K562 (cell line): ENCODE measurements at regions not wholly inside any gene's neighbourhood (a gene's known extent, or its start where the extent isn't known, plus 50 kb on each side); places are given as distances from the start of the nearest gene placed in this dataset.

Experiments
- ATAC-seq: fragments of 200-7000 bp; cut with Tn5 transposase; 3 replicates; pipeline ENCODE4 v1.9.1; 2020; ENCODE audit warnings: moderate library complexity
- BruUV-seq: library from RNA; stranded (reverse); fragments of 400-500 nt; replicated peaks from 2 replicates; lab custom pipeline; 2021; lab: Mats Ljungman, UMichigan
- CTCF ChIA-PET: fragments of 300-600 bp; formaldehyde crosslinking; extraction: SDS; loops from one replicate; lab custom pipeline; 2021; ENCODE audit warnings: low intra/inter-chr PET ratio; lab: Yijun Ruan, JAX
- POLR2A ChIA-PET: fragments of 300-600, 350-650 bp; sonication (Branson Sonifier 250); formaldehyde crosslinking; extraction: SDS; loops from one replicate; lab custom pipeline; 2021; ENCODE audit warnings: antibody characterized with exemption, inconsistent platforms; lab: Yijun Ruan, JAX
- DNase-seq, 4 experiments: peaks; one replicate each; pipeline versions ENCODE4 v3.0.0 to v3.0.0-alpha.2; 2011 to 2018; ENCODE audit warnings: low spot score in 3 of 4, mixed read lengths in 3 of 4; ENCODE audit errors: extremely low read depth in 1 of 4
- FAIRE-seq: peaks from 2 replicates; lab custom pipeline; 2011; peaks lifted over from hg19 to GRCh38; lab: Jason Lieb, UNC
- H2AFZ ChIP-seq: 2 replicates; pipeline ENCODE4 v1.6.0; 2011; ENCODE audit warnings: low read depth, low read length, control low read depth, inconsistent platforms
- H3K27ac ChIP-seq: fragments of 200-600 bp; 3 replicates; pipeline ENCODE4 v1.8.0; 2011; ENCODE audit warnings: low read depth, mild to moderate bottlenecking, control low read depth, inconsistent platforms, low read length, moderate library complexity, mixed read lengths; ENCODE audit errors: extremely low read depth
- H3K27me3 ChIP-seq, 2 experiments: fragments of 300-600 bp in 1 of 2; 2 replicates in 1 of 2; 3 replicates in 1 of 2; pipeline versions ENCODE4 v1.6.0 to v1.8.0; 2011; ENCODE audit warnings: inconsistent platforms in 2 of 2, low read length in 2 of 2, mild to moderate bottlenecking in 1 of 2, mixed read lengths in 1 of 2, moderate library complexity in 1 of 2; ENCODE audit not compliant: control insufficient read depth in 2 of 2, insufficient read depth in 2 of 2
- H3K36me3 ChIP-seq: fragments of 300-600 bp; 3 replicates; pipeline ENCODE4 v1.8.0; 2011; ENCODE audit warnings: mild to moderate bottlenecking, low read length, inconsistent platforms; ENCODE audit not compliant: control insufficient read depth, insufficient read depth
- H3K4me1 ChIP-seq, 2 experiments: fragments of 200-600 bp in 1 of 2; replicated peaks in 1 of 2; 2 replicates in 1 of 2; 3 replicates in 1 of 2; pipeline versions ENCODE4 v1.5.1 to v1.8.0; 2011; ENCODE audit warnings: inconsistent platforms in 2 of 2, low read length in 2 of 2, mild to moderate bottlenecking in 1 of 2, mixed read lengths in 1 of 2, moderate library complexity in 1 of 2; ENCODE audit not compliant: control insufficient read depth in 2 of 2, insufficient read depth in 2 of 2
- H3K4me2 ChIP-seq: 2 replicates; pipeline ENCODE4 v1.6.1; 2011; ENCODE audit warnings: low read length, control low read depth, inconsistent platforms, mixed read lengths; ENCODE audit not compliant: insufficient read depth
- H3K4me3 ChIP-seq: fragments of 200-600 bp; sonication (generic), shearing (Covaris generic); 2 replicates; pipeline ENCODE4 v1.5.1; 2016; ENCODE audit warnings: control low read depth, inconsistent platforms
- H3K79me2 ChIP-seq: fragments of 200-600 bp; 3 replicates; pipeline ENCODE4 v1.8.0; 2011; ENCODE audit warnings: low read length, inconsistent platforms; ENCODE audit not compliant: control insufficient read depth, insufficient read depth
- H3K9ac ChIP-seq, 2 experiments: 2 replicates each; pipeline versions ENCODE4 v1.6.0 to v1.6.1; 2011; ENCODE audit warnings: low read depth in 2 of 2, low read length in 2 of 2, control low read depth in 1 of 2, inconsistent platforms in 1 of 2, mild to moderate bottlenecking in 1 of 2, mixed read lengths in 1 of 2; ENCODE audit not compliant: insufficient read depth in 1 of 2
- H3K9me1 ChIP-seq: one replicate; pipeline ENCODE4 v1.6.0; 2011; ENCODE audit warnings: inconsistent platforms, mild to moderate bottlenecking, low read length, moderate library complexity; ENCODE audit not compliant: control insufficient read depth, insufficient read depth
- H3K9me3 ChIP-seq: replicated peaks from 2 replicates; pipeline ENCODE4 v1.5.1; 2011; ENCODE audit warnings: low read depth, low read length, inconsistent platforms; ENCODE audit not compliant: control insufficient read depth, insufficient read depth
- H4K20me1 ChIP-seq: replicated peaks from 2 replicates; pipeline ENCODE4 v1.6.1; 2011; ENCODE audit warnings: low read length, inconsistent platforms, mixed read lengths; ENCODE audit not compliant: control insufficient read depth, insufficient read depth
- ATF7 ChIP-seq: fragments of 450-650 bp; IDR thresholded peaks from 2 replicates; pipeline ENCODE4 v1.7.1; 2014; ENCODE audit warnings: mild to moderate bottlenecking, moderate library complexity
- BDP1 ChIP-seq: IDR thresholded peaks from 3 replicates; pipeline ENCODE4 v1.6.1; 2011; ENCODE audit not compliant: insufficient read length, insufficient read depth
- E2F6 ChIP-seq, 2 experiments: IDR thresholded peaks; 2 replicates each; pipeline ENCODE4 v1.6.1; 2011; ENCODE audit warnings: borderline replicate concordance in 1 of 2, control low read depth in 1 of 2, low read depth in 1 of 2, low read length in 1 of 2, mild to moderate bottlenecking in 1 of 2, mixed read lengths in 1 of 2, moderate library complexity in 1 of 2; ENCODE audit not compliant: insufficient read depth in 1 of 2, insufficient read length in 1 of 2, poor library complexity in 1 of 2, severe bottlenecking in 1 of 2; ENCODE audit errors: extremely low read depth in 1 of 2
- ESRRB ChIP-seq: fragments of 250-450 bp; sonication (Bioruptor Pico); IDR thresholded peaks from 2 replicates; pipeline ENCODE4 v1.5.0; 2020; ENCODE audit warnings: mild to moderate bottlenecking, moderate library complexity, borderline replicate concordance
- ETV1 ChIP-seq: fragments of 450-650 bp; conservative IDR thresholded peaks from 2 replicates; pipeline ENCODE4 v1.6.1; 2016; ENCODE audit warnings: missing genetic modification characterization, control low read depth, low read depth, missing compliant biosample characterization
- ETV6 ChIP-seq, 3 experiments: fragments of 150-350 bp in 1 of 3; sonication (generic) in 1 of 3; formaldehyde crosslinking in 1 of 3; IDR thresholded peaks; 2 replicates each; pipeline versions ENCODE4 v1.6.1 to v1.8.0; 2014 to 2022; ENCODE audit warnings: borderline replicate concordance in 2 of 3, low read depth in 2 of 3, antibody characterized with exemption in 1 of 3, low read length in 1 of 3, mild to moderate bottlenecking in 1 of 3, missing genetic modification reagents in 1 of 3
- HCFC1 ChIP-seq: IDR thresholded peaks from 2 replicates; pipeline ENCODE4 v1.6.1; 2012; ENCODE audit warnings: low read depth, low read length, improper control_type of control experiment
- IRF1 ChIP-seq: sonication (generic); formaldehyde crosslinking; IDR thresholded peaks from 2 replicates; pipeline ENCODE4 v1.8.0; 2022; ENCODE audit warnings: missing genetic modification reagents, mild to moderate bottlenecking, borderline replicate concordance
- MITF ChIP-seq: IDR thresholded peaks from 2 replicates; pipeline ENCODE4 v1.6.1; 2014; ENCODE audit warnings: antibody characterized with exemption
- NFXL1 ChIP-seq: fragments of 450-650 bp; formaldehyde crosslinking; IDR thresholded peaks from 2 replicates; pipeline ENCODE4 v1.4.0; 2021; ENCODE audit warnings: mild to moderate bottlenecking
- SAFB2 ChIP-seq: fragments of 200-400 bp; formaldehyde crosslinking; IDR thresholded peaks from 2 replicates; pipeline ENCODE4 v1.6.1; 2018; ENCODE audit warnings: borderline replicate concordance, low read length, low read depth, moderate library complexity; ENCODE audit not compliant: severe bottlenecking
- ZBTB17 ChIP-seq: fragments of 450-650 bp; formaldehyde crosslinking; IDR thresholded peaks from 2 replicates; pipeline ENCODE4 v1.4.0; 2020; ENCODE audit warnings: mild to moderate bottlenecking
- ZBTB2 ChIP-seq: fragments of 450-650 bp; IDR thresholded peaks from 2 replicates; pipeline ENCODE4 v1.6.1; 2016; ENCODE audit warnings: antibody characterized with exemption
- ZNF174 ChIP-seq: fragments of 250-450 bp; sonication (Bioruptor Pico); IDR thresholded peaks from 2 replicates; pipeline ENCODE4 v1.4.0; 2020; ENCODE audit warnings: mild to moderate bottlenecking
- ZNF24 ChIP-seq: fragments of 450-650 bp; IDR thresholded peaks from 2 replicates; pipeline ENCODE4 v1.6.1; 2016
- ZNF408 ChIP-seq: fragments of 250-450 bp; sonication (Bioruptor Pico); IDR thresholded peaks from 2 replicates; pipeline ENCODE4 v1.4.0; 2020; ENCODE audit warnings: low read depth, mild to moderate bottlenecking, moderate library complexity
- ZNF76 ChIP-seq: fragments of 250-450 bp; sonication (Bioruptor Pico); IDR thresholded peaks from 2 replicates; pipeline ENCODE4 v1.4.0; 2020; ENCODE audit warnings: mild to moderate bottlenecking, moderate library complexity, borderline replicate concordance
- WGBS: fragments of 100-300 bp; shearing (Covaris generic); methylation state at CpG from one replicate; pipeline ENCODE4 v1.1.6; 2016; ENCODE audit warnings: low coverage, mixed read lengths; ENCODE audit not compliant: insufficient coverage; ENCODE audit errors: missing lambda C conversion rate; 5-methylcytosine and 5-hydroxymethylcytosine counted together
- in situ Hi-C: fragments of 300-500 bp; cut with MboI; formaldehyde crosslinking; loops from 4 replicates; pipeline ENCODE4 v1.15.0; 2018; ENCODE audit warnings: inconsistent platforms, mixed read lengths
- intact Hi-C: fragments of 100-400 bp; cut with micrococcal nuclease; formaldehyde crosslinking; loops from 2 replicates; pipeline ENCODE4 v1.14.2; 2022

- peak; percentile 11 for FAIRE-seq
- BruUV-seq = no TSS peak
- H3K27me3 ChIP-seq = peaks cover 0 to 3% of the 10 kb centered on the region in 2 experiments; a peak in 1 of 5 replicates
- TF ChIP-seq ETV1 = no peak
- no peak for TF ChIP-seq ESRRB (CRISPR knock-in tag)
- TF ChIP-seq ZBTB2 = no peak
- TF ChIP-seq MITF = peak; percentile 16; the same call in 1 of the 2 replicates
- no peak for TF ChIP-seq ZBTB17 (CRISPR knock-in tag)
- TF ChIP-seq SAFB2 = no peak
- TF ChIP-seq ETV6 (IDR thresholded peaks at IDR 0.05; ENCODE audit: borderline replicate concordance in 1 of 2, low read depth in 2 of 2, low read length in 1 of 2) = no peak
- TF ChIP-seq ETV6 (CRISPR knock-in tag; IDR thresholded peaks at IDR 0.05; ENCODE audit: borderline replicate concordance) = no peak
- no peak for TF ChIP-seq NFXL1
- no peak for TF ChIP-seq IRF1 (CRISPR knock-in tag)
- no peak for TF ChIP-seq ZNF24
- TF ChIP-seq ZNF76 (CRISPR knock-in tag) = no peak
- TF ChIP-seq HCFC1 = no peak
- TF ChIP-seq ATF7 = 0 out of 2 replicates have a peak, but pooled peaks have one; percentile 14
- no peak for TF ChIP-seq BDP1
- TF ChIP-seq ZNF174 (CRISPR knock-in tag) = no peak
- TF ChIP-seq E2F6 (IDR thresholded peaks at IDR 0.05; ENCODE audit: borderline replicate concordance in 1 of 2, extremely low read depth in 1 of 2, insufficient read depth in 1 of 2, insufficient read length in 1 of 2, low read depth in 1 of 2, low read length in 1 of 2, poor library complexity in 1 of 2, severe bottlenecking in 1 of 2) = peak in 1 of 2 experiments; percentile 14
- TF ChIP-seq ZNF408 = no peak
These were observed 235.3 kb upstream of the SFRP2 start for GRCh38 chr4:154024097-154024694.

More at GRCh38 chr4:154024097-154024694, 235.3 kb upstream of the SFRP2 start:
- peak overlapping the region; percentile 78 for H2AFZ ChIP-seq
- WGBS = 4% methylated on average over 11 of the region's 11 CpGs
- H3K4me2 ChIP-seq = 0 out of 2 replicates have a peak overlapping the region, but pooled peaks have one; percentile 37
- ChIA-PET POLR2A (interaction anchor here (0.6 kb wide), 1 partner anchor 13 kb away, joined by 3 read pairs; no protein-coding TSS in a partner anchor), CTCF (no interaction called here)
- no peaks in the 10 kb centered on the region for H3K9me3 ChIP-seq
- peaks cover 0 to 4% of the 10 kb centered on the region in 2 experiments; a peak in 2 of 5 replicates for H3K4me1 ChIP-seq
- no peak overlapping the region for H3K27ac ChIP-seq
- no peaks in the 10 kb centered on the region for H3K9me1 ChIP-seq
- DNase-seq (peak in 2 of 4 experiments; percentile 15 to 42), ATAC-seq (peak; percentile 99)
- no peaks in the 10 kb centered on the region for H3K79me2 ChIP-seq
- in situ Hi-C loops (no loop called here), intact Hi-C loops (loop anchor here (1.0 to 5.0 kb wide), 2 partner anchors 238 to 252 kb away; no protein-coding TSS in a partner anchor)
- no peak overlapping the region for H3K9ac ChIP-seq
- H3K36me3 ChIP-seq = no peaks in the 10 kb centered on the region
- no peaks in the 10 kb centered on the region for H4K20me1 ChIP-seq
- no peak overlapping the region for H3K4me3 ChIP-seq
